ENCODE measurements at regions not wholly inside any gene's neighbourhood (a gene's known extent, or its start where the extent isn't known, plus 50 kb on each side); places are given as distances from the start of the nearest gene placed in this dataset.

DNA sequence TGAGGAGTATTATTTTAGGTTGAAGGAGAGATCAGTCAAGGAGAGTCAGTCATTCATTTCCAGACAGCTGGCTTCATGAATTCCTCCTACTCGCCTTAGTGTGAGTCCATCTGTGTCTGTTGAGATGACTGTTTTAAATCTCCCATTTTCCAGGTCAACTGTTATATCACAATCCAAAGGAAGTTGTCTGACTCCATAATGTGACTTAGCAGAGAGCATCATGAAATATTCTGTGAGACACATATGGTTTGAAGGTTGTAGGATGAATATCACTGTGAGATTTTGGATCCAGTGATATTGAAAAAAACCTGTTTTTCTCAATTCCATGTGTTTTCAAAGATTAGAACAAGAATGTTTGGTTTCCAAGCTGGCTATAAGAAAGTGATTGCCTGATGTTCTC is 530.2 kb upstream of the MAN1A1 start:
- Histone ChIP-seq H3K36me3 (ENCODE audit: low read depth) (no peaks in the 10 kb centered on the region), H3K9me3 (ENCODE audit: low read depth) (no peaks in the 10 kb centered on the region), H3K27ac (no peak overlapping the region), H3K4me1 (ENCODE audit: insufficient read depth) (no peaks in the 10 kb centered on the region), H3K4me3 (no peak overlapping the region), H3K9me2 (ENCODE audit: insufficient read depth) (no peaks in the 10 kb centered on the region), H3K4me2 (ENCODE audit: unreplicated experiment) (no peak overlapping the region), H2AFZ (no peak overlapping the region), H3K79me2 (ENCODE audit: insufficient read depth) (no peaks in the 10 kb centered on the region), H4K20me1 (ENCODE audit: insufficient read depth) (no peaks in the 10 kb centered on the region), H3K9ac (no peak overlapping the region), H3K27me3 (replicated peaks; ENCODE audit: insufficient read depth) (no peaks in the 10 kb centered on the region), H3F3A (ENCODE audit: insufficient read depth) (no peaks in the 10 kb centered on the region)
- DNase-seq, result no peak
- 0% methylated on average over 1 of the region's 1 CpG for WGBS, 2 experiments (ENCODE audit: low coverage in 1 of 2, low lambda C conversion rate in 2 of 2, missing lambda C conversion rate in 2 of 2)
- in situ Hi-C loops (cut with MboI), result no loop called here
- no peak for TF ChIP-seq EZH2phosphoT487 (IDR thresholded peaks at IDR 0.05; ENCODE audit: insufficient read depth, low read depth)
- TF ChIP-seq EZH2 (IDR thresholded peaks at IDR 0.05; ENCODE audit: insufficient read depth, poor library complexity, severe bottlenecking), result no peak

DNA sequence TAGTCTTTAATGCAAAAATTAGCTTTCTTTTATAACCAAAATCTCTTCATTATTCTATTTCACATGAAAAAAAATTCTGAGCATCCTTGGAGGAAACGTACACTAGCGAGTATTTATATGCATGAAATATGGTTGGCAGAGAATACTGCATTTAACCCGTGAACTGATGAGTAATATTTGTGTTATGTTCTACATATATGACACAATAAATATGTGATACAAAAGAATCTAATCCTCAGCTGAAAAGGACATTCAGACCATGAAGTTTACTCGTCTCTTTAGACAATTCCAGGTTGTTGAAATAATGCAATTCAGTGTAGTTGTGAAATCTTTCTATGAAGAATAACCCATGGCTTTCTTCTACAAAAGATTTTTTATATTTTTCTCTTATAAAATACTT is 524.8 kb upstream of the MAN1A1 start:
- no peak overlapping the region for H3K4me3 ChIP-seq
- no peaks in the 10 kb centered on the region for H3K27me3 ChIP-seq (replicated peaks; ENCODE audit: insufficient read depth)
- no peaks in the 10 kb centered on the region for H4K20me1 ChIP-seq (ENCODE audit: insufficient read depth)
- no peak overlapping the region for H3K27ac ChIP-seq
- H3K4me2 ChIP-seq (ENCODE audit: unreplicated experiment), result no peak overlapping the region
- no peaks in the 10 kb centered on the region for H3F3A ChIP-seq (ENCODE audit: insufficient read depth)
- H2AFZ ChIP-seq, result no peak overlapping the region
- H3K4me1 ChIP-seq (ENCODE audit: insufficient read depth), result no peaks in the 10 kb centered on the region
- in situ Hi-C loops (cut with MboI), result no loop called here
- no peaks in the 10 kb centered on the region for H3K79me2 ChIP-seq (ENCODE audit: insufficient read depth)
- WGBS, 2 experiments (ENCODE audit: low coverage in 1 of 2, low lambda C conversion rate in 2 of 2, missing lambda C conversion rate in 2 of 2), result 51 to 52% methylated on average over 4 of the region's 4 CpGs
- H3K36me3 ChIP-seq (ENCODE audit: low read depth), result no peaks in the 10 kb centered on the region
- H3K9me2 ChIP-seq (ENCODE audit: insufficient read depth), result no peaks in the 10 kb centered on the region
- DNase-seq, result no peak
- H3K9ac ChIP-seq, result no peak overlapping the region
- TF ChIP-seq EZH2 (IDR thresholded peaks at IDR 0.05; ENCODE audit: insufficient read depth, poor library complexity, severe bottlenecking) (no peak), EZH2phosphoT487 (IDR thresholded peaks at IDR 0.05; ENCODE audit: insufficient read depth, low read depth) (no peak)
- no peaks in the 10 kb centered on the region for H3K9me3 ChIP-seq (ENCODE audit: low read depth)

GRCh38 chr6:119873107-119873506 is 523.5 kb upstream of the MAN1A1 start:
- Histone ChIP-seq H3K4me3 (no peak overlapping the region), H3K4me2 (ENCODE audit: unreplicated experiment) (no peak overlapping the region), H3K27ac (no peak overlapping the region), H3F3A (ENCODE audit: insufficient read depth) (no peaks in the 10 kb centered on the region), H3K9me2 (ENCODE audit: insufficient read depth) (no peaks in the 10 kb centered on the region), H3K36me3 (ENCODE audit: low read depth) (no peaks in the 10 kb centered on the region), H3K9ac (no peak overlapping the region), H3K79me2 (ENCODE audit: insufficient read depth) (no peaks in the 10 kb centered on the region), H2AFZ (no peak overlapping the region), H3K27me3 (replicated peaks; ENCODE audit: insufficient read depth) (no peaks in the 10 kb centered on the region), H3K9me3 (ENCODE audit: low read depth) (no peaks in the 10 kb centered on the region), H4K20me1 (ENCODE audit: insufficient read depth) (no peaks in the 10 kb centered on the region), H3K4me1 (ENCODE audit: insufficient read depth) (no peaks in the 10 kb centered on the region)
- DNase-seq, result no peak
- in situ Hi-C loops (cut with MboI), result no loop called here
- TF ChIP-seq EZH2 (IDR thresholded peaks at IDR 0.05; ENCODE audit: insufficient read depth, poor library complexity, severe bottlenecking), result no peak
- no peak for TF ChIP-seq EZH2phosphoT487 (IDR thresholded peaks at IDR 0.05; ENCODE audit: insufficient read depth, low read depth)
- WGBS, 2 experiments (ENCODE audit: low coverage in 1 of 2, low lambda C conversion rate in 2 of 2, missing lambda C conversion rate in 2 of 2), result 96 to 100% methylated on average over 1 of the region's 1 CpG

GRCh38 chr6:119871520-119871919 is 522.0 kb upstream of the MAN1A1 start:
- in situ Hi-C loops (cut with MboI), result no loop called here
- no peak overlapping the region for H2AFZ ChIP-seq
- no peak for DNase-seq
- H3F3A ChIP-seq (ENCODE audit: insufficient read depth), result no peaks in the 10 kb centered on the region
- no peaks in the 10 kb centered on the region for H3K9me2 ChIP-seq (ENCODE audit: insufficient read depth)
- H3K27ac ChIP-seq, result no peak overlapping the region
- no peaks in the 10 kb centered on the region for H3K9me3 ChIP-seq (ENCODE audit: low read depth)
- no peaks in the 10 kb centered on the region for H3K4me1 ChIP-seq (ENCODE audit: insufficient read depth)
- no peaks in the 10 kb centered on the region for H4K20me1 ChIP-seq (ENCODE audit: insufficient read depth)
- WGBS, 2 experiments (ENCODE audit: low coverage in 1 of 2, low lambda C conversion rate in 2 of 2, missing lambda C conversion rate in 2 of 2), result 81% methylated on average over 2 of the region's 2 CpGs
- H3K4me2 ChIP-seq (ENCODE audit: unreplicated experiment), result no peak overlapping the region
- H3K79me2 ChIP-seq (ENCODE audit: insufficient read depth), result no peaks in the 10 kb centered on the region
- no peaks in the 10 kb centered on the region for H3K27me3 ChIP-seq (replicated peaks; ENCODE audit: insufficient read depth)
- TF ChIP-seq EZH2phosphoT487 (IDR thresholded peaks at IDR 0.05; ENCODE audit: insufficient read depth, low read depth), result no peak
- TF ChIP-seq EZH2 (IDR thresholded peaks at IDR 0.05; ENCODE audit: insufficient read depth, poor library complexity, severe bottlenecking), result no peak
- H3K4me3 ChIP-seq, result no peak overlapping the region
- no peak overlapping the region for H3K9ac ChIP-seq
- no peaks in the 10 kb centered on the region for H3K36me3 ChIP-seq (ENCODE audit: low read depth)
